Neural progenitor cell (in vitro differentiated cells): ENCODE measurements at regions not wholly inside any gene's neighbourhood (a gene's known extent, or its start where the extent isn't known, plus 50 kb on each side); places are given as distances from the start of the nearest gene placed in this dataset.

Experiments
- CTCF ChIP-seq: fragments of 200-600 bp; sonication (generic); IDR thresholded peaks from 2 replicates; pipeline ENCODE4 v1.5.1; 2017; ENCODE audit warnings: antibody characterized with exemption, mild to moderate bottlenecking
- EZH2phosphoT487 ChIP-seq: fragments of 200-600 bp; sonication (generic); IDR thresholded peaks from 2 replicates; pipeline ENCODE4 v1.6.1; 2017; ENCODE audit warnings: antibody characterized with exemption

DNA sequence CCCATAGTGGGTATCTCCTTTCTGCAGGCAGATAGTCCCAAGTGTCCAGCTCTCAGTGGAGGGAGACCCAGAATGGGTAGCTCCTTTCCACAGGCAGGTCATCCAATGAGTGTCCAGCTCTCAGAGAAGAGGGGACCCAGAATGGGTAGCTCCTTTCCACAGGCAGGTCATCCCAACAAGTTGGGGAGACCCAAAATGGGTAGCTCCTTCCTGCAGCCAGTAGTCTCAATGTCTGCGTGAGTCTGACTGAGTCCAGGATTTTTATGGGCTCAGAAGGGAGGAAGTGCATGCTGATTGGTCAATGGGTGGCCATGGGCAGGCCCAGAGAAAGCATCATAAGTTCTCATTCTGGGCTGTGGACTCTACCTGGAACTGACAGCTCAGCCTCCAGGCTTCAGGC, 150.7 kb upstream of the P2RY1 start:
- TF ChIP-seq CTCF (no peak), EZH2phosphoT487 (no peak)
